Jurkat, Clone E6-1 (cell line): ENCODE measurements at regions not wholly inside any gene's neighbourhood (a gene's known extent, or its start where the extent isn't known, plus 50 kb on each side); places are given as distances from the start of the nearest gene placed in this dataset.

ENCODE experiments used
- DNase-seq: peaks from one replicate; pipeline ENCODE4 v3.0.0-alpha.2; 2011; ENCODE audit warnings: low read depth, low spot score
- H3K4me3 ChIP-seq: 2 replicates; pipeline ENCODE4 v1.5.1; 2011; ENCODE audit warnings: mild to moderate bottlenecking, low read length, control low read depth, moderate library complexity

DNA sequence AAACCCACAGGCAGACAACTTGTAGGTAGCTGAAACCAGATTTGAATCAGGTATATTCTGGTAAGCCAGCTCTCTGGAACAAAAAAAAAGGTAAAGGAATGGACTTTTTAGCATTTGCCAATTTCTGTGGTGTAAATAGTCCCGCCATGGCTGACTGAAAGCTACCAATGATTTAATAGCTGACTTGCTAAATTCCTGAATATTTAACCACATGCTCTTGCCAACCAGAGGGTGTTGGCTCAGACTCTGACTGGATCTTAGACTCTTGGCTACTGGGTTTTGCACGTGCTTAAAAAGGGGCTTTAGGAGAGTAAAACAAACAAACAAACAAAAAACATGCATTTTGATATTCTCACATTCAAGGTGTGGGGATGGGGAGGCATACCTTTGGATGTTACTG, 600.0 kb upstream of the CDH4 start:
- H3K4me3 ChIP-seq, result no peak overlapping the region
- no peak for DNase-seq

GRCh38 chr20:60652615-60653014, 599.4 kb upstream of the CDH4 start:
- no peak overlapping the region for H3K4me3 ChIP-seq
- no peak for DNase-seq

DNA sequence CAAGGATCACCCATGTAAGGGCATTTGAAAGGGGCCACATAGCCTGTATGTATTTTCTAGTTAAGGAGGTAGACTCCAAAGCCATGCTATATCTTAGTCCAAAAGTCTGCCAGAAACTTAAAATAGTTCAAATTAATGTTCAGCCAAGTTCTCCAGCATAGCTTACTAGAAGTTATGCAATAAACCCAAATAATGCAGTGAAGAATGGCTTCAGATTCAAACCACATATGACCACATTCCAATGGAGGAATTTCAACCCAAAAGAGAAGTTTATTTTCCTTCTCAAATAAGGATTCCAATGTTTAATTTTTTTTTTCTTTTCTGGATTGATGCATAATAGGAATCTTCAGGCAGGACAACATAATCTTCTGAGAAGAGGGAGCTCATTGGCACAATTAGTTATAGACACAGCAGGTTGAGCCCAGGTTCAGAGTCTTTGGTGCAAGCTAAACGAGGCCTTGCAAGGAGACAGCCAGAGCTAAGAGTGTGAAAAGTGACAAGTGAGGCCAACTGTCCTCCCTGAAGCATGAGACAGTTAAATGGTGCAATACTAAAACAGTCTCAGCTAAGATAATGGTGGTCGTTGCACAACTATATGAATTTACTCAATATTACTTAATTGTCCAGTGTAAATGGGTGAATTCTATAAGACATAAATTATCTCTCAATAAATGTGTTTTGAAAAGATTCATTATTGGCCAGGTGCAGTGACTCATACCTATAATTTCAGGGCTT, 598.8 kb upstream of the CDH4 start:
- DNase-seq, result no peak
- no peak overlapping the region for H3K4me3 ChIP-seq

- H3K4me3 ChIP-seq, result no peak overlapping the region
- DNase-seq, result no peak
Observed at GRCh38 chr20:60658681-60659080, 593.4 kb upstream of the CDH4 start.

DNA sequence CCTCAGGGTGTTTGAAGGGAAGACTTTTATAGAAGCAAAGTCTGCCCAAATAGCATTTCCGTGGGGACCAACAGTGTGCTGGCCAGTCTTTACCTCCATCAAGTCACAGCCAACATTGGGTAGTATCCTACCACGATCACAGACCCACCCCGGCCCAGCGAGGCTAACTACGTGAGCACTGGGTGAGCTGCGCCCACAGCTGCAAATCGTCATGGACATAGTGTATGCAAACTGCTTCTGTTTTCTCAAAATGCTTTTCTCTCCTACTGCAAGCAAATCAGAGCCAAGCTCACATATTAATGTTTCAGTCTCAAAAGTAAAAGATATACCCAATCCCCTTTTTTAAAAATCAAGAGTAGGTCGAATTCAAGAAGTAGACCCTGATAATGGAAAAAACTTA, 592.8 kb upstream of the CDH4 start:
- no peak for DNase-seq
- no peak overlapping the region for H3K4me3 ChIP-seq

DNA sequence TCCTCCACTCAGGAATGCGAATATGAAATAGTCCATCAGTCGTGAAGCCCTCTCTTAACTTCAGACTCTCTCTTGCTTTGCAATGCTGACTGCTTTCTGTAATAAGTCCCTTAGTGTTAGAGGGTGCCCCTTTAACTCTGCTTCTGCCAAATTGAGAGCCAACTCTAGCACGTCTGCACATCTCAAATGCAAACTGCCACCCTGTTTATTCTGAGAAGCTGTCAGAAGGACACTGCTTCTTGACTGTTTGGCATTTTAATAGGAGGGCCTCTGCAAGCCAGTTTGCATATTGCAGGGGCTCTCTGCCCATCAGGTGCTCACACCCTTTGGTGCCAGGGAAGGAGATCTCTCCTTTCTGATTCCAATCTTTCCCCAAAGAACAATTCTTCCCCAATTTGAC, 589.8 kb upstream of the CDH4 start:
- no peak for DNase-seq
- no peak overlapping the region for H3K4me3 ChIP-seq

DNA sequence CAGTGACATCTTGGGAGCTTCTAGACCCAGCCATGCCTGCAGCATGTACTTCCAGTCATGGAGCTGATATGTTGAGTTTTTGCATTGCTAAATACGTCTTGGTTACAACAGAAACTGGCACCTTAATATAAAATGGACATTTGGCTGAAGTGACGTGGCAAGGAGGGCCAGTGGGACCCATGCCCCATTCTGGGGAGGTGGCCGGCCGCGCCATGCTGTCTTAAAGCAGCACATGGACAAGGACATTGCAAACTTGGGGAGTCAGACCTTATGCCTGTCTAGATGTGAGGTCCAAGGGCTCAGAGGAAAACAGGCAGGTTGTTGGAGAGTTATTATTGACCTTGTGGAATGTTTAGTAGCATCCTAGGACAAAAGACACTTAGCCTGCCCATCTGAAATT, 588.0 kb upstream of the CDH4 start:
- DNase-seq, result no peak
- H3K4me3 ChIP-seq, result no peak overlapping the region

DNA sequence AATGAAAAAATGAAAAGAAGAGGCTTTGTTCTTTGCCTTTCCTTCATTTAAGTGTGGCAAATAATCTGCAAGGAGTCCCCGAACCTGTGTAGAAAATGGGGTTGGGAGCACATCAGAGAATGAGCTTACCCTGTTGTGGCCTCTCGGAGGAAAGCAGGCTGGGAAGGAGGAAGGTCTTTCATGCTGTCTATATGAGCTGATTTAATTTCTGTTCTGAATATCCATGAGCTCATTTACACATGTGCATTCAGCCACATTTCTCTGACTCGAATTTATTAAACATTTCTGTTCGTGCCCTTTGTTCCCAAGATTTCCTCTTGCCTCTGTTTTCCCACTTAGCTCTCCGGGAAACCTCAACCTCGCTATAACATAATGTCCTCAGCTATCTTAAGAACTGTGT, 584.4 kb upstream of the CDH4 start:
- H3K4me3 ChIP-seq, result no peak overlapping the region
- DNase-seq, result no peak

DNA sequence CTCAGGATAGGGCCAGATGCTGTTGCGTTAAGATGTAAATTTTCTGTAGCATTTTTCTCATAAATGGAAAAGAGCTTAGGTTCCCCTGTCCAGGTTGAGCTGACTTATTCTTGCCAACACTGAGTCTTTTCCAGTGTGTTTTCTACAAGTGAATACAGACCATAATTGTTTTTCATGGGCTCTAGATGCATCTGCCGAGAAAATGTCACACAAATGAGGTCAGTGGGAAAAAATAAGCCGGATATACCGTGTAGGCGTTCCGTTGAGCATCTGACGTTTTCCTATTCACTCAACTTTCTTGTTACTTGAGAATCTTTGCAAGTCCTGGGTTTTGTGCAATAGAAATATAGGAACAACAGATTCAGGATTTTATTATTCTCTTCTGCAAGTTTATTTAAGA, 582.9 kb upstream of the CDH4 start:
- no peak overlapping the region for H3K4me3 ChIP-seq
- no peak for DNase-seq

- no peak for DNase-seq
- H3K4me3 ChIP-seq, result no peak overlapping the region
Observed at GRCh38 chr20:60676011-60676410, 576.0 kb upstream of the CDH4 start.

DNA sequence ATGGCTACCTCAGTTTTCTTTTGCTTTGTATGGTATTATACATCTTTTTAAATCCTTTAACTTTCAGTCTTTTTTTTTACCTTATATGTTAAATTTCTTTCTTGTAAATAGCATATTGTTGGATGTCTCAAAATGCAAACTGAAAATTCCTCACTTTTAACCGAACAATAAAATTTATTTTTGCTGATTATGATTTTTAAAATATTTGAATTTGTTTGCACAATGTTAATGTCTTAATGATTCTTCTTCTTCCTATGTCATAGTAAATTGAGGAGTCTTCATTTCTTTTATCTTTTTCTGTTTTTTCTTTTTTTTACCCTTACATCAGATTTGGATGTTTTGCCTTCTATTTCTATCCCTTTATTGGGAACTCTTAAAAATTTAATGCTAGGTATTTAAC, 574.2 kb upstream of the CDH4 start:
- no peak overlapping the region for H3K4me3 ChIP-seq
- DNase-seq, result no peak

DNA sequence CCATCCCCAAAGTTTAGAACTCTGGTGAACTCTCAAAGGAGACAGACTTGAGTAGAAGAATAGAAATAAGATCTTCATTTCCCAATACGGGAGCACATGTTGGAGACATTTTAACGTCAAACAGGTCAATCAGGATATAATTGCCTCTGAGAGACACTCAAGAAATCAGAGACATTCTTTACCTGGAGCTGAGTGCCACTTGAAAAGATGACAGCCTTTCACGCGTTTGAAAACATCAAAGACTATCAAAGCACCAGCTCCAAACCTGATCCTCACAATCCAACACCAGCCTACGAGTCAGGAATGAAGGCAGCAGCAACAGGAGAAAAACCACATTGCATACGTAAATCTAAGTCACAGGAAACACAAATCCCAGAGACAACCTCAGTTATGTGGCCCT, 571.5 kb upstream of the CDH4 start:
- no peak for DNase-seq
- H3K4me3 ChIP-seq, result no peak overlapping the region

DNA sequence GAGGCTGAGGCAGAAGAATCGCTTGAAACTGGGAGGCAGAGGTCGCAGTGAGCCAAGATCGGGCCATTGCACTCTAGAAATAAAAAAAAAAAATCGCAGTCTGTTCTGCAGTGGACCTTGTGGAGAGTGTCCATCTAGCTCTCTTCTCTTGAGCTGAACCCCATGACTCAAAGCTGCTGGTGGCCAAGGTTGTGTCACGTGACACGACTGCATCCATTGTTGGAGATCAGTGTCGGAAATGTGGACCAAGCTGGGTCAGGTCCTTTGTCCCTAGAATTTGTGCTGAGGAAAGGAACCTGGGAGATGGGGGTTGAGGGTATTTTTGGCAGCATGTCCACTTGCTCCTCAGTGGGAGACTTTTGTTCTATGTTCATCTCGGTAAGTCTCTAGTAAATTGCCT, 564.8 kb upstream of the CDH4 start:
- DNase-seq, result no peak
- no peak overlapping the region for H3K4me3 ChIP-seq

- no peak for DNase-seq
- H3K4me3 ChIP-seq, result no peak overlapping the region
Observed at GRCh38 chr20:60690771-60691170, 561.3 kb upstream of the CDH4 start.

DNA sequence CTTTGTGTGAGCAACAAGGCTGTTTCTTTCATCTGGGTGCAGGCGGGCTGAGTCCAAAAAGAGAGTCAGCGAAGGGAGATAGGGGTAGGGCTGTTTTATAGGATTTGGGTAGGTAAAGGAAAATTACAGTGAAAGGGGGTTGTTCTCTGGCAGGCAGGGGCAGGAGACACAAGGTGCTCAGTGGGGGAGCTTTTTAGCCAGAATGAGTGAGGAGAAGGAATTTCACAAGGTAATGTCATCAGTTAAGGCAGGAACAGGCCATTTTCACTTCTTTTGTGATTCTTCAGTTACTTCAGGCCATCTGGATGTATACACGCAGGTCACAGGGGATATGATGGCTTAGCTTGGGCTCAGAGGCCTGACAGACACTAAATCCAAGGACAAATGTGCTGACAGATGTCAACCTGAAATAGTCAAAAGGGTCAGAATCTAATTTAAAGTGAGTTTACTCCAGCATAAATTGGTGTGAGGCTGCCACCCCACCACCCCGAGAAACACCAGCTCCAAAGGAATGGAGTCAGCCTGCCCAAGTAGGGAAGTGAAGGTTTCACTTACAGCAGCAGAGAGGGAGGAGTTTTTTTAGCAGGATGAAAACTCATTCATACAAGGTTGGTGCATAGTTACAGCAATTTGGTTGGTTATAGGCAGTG, 560.0 kb upstream of the CDH4 start:
- DNase-seq, result no peak
- no peak overlapping the region for H3K4me3 ChIP-seq

- H3K4me3 ChIP-seq, result no peak overlapping the region
- DNase-seq, result no peak
Observed at GRCh38 chr20:60693496-60694133, 558.4 kb upstream of the CDH4 start.

- no peak overlapping the region for H3K4me3 ChIP-seq
- DNase-seq, result no peak
Observed at GRCh38 chr20:60694763-60695162, 557.3 kb upstream of the CDH4 start.

DNA sequence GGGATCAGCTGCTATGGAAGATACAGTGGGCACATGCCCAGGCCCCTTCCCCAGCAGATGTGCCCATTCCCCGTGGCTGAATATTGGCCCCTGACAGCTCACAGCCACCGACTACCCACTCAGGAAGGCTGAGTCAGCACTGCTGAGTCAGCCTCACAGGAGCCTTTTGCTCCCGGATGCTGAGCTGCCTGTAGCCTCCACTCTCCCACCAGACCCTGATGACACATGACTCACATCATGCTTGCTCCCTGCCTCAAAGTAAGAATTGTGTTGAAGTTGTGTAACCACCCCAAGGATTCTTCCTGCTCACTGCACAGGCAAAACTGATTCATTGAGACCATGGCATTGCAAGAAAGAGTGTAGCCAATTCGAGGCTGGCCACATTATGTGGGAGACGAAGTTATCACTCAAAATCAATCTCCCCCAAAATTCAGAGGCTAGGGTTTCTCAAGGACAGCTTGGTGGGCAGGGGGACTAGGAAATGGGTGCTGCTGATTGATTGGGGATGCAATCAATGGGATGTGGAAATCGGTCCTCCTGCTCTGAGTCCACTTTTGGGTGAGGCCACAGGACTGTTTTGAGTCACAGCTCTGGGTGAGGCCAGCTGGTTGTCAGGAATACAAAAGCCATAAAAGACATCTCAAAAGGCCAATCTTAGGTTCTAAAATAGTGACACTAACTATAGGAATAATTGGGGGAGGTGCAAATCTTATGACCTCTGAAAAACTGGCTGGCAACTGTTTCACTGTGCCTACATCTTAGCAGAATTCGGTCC, 556.6 kb upstream of the CDH4 start:
- no peak overlapping the region for H3K4me3 ChIP-seq
- DNase-seq, result peak; percentile 23

GRCh38 chr20:60697252-60697651, 554.8 kb upstream of the CDH4 start:
- H3K4me3 ChIP-seq, result no peak overlapping the region
- DNase-seq, result no peak

GRCh38 chr20:60700728-60701127, 551.3 kb upstream of the CDH4 start:
- no peak for DNase-seq
- H3K4me3 ChIP-seq, result no peak overlapping the region
